AG04449 (cell line): ENCODE measurements at regions not wholly inside any gene's neighbourhood (a gene's known extent, or its start where the extent isn't known, plus 50 kb on each side); places are given as distances from the start of the nearest gene placed in this dataset.
"Not testable (repeated sequence)": the region's sequence is repeated elsewhere in the genome, so short reads cannot be mapped to it uniquely, and the experiment has no call there.

Source experiments
- CTCF ChIA-PET: fragments of 350-600 bp; formaldehyde crosslinking; extraction: SDS; loops from one replicate; lab custom pipeline; 2021; ENCODE audit warnings: antibody characterized with exemption; lab: Yijun Ruan, JAX
- POLR2A ChIA-PET: fragments of 400-600, 350-600 bp; formaldehyde crosslinking; extraction: SDS; loops from one replicate; lab custom pipeline; 2020; ENCODE audit warnings: antibody characterized with exemption, inconsistent platforms; lab: Yijun Ruan, JAX
- DNase-seq: peaks from one replicate; pipeline ENCODE4 v3.0.0-alpha.2; 2010; ENCODE audit warnings: low read depth, low spot score
- H3K4me3 ChIP-seq: 2 replicates; pipeline ENCODE4 v1.5.1; 2011; ENCODE audit warnings: low read depth, mild to moderate bottlenecking, control low read depth, low read length
- TF ChIP-seq, protein P1 (sequence below): IDR thresholded peaks from one replicate; pipeline ENCODE4 v1.5.1; 2011; ENCODE audit warnings: mild to moderate bottlenecking, moderate library complexity, low read length, control low read depth, inconsistent platforms; ENCODE audit not compliant: insufficient read depth; ENCODE audit errors: missing control alignments

DNA sequence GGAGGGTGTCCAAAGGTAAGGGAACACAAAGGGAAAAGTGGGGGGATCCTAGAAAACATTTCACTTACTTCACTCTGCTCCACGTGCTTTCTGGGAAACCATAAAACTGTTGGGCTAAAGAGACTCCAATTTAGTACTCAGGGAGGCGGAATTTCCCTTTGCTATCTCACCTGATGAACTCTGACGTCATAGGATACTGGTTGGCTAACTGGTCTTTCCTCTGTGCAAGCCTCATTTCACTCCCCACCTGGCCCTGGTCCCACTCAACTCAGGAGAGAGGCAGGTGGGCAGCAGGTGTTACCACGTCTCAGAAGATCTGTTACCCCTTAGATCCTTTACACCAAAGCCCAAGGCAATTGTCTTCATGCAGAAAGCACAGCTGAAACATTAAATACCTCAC, 51.8 kb upstream of the PMAIP1 start:
- DNase-seq: no peak
- ChIA-PET CTCF (interaction anchor here (4.7 kb wide), 1 partner anchor 11 kb away, joined by 35 read pairs; no protein-coding TSS in a partner anchor), POLR2A (no interaction called here)
- TF ChIP-seq, protein P1, sequence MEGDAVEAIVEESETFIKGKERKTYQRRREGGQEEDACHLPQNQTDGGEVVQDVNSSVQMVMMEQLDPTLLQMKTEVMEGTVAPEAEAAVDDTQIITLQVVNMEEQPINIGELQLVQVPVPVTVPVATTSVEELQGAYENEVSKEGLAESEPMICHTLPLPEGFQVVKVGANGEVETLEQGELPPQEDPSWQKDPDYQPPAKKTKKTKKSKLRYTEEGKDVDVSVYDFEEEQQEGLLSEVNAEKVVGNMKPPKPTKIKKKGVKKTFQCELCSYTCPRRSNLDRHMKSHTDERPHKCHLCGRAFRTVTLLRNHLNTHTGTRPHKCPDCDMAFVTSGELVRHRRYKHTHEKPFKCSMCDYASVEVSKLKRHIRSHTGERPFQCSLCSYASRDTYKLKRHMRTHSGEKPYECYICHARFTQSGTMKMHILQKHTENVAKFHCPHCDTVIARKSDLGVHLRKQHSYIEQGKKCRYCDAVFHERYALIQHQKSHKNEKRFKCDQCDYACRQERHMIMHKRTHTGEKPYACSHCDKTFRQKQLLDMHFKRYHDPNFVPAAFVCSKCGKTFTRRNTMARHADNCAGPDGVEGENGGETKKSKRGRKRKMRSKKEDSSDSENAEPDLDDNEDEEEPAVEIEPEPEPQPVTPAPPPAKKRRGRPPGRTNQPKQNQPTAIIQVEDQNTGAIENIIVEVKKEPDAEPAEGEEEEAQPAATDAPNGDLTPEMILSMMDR: no peak
- no peak overlapping the region for H3K4me3 ChIP-seq

DNA sequence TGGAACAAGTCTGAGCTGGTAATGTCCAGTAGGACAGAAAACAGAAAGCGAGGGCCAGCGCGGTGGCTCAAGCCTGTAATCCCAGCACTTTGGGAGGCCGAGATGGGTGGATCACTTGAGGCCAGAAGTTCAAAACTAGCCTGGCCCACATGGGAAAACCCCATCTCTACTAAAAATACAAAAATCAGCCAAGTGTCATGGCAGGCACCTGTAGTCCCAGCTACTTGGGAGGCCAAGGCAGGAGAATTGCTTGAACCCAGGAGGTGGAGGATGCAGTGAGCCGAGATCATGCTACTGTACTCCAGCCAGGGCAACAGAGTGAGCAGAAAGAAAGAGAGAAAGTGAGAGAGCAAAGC, 52.3 kb upstream of the PMAIP1 start:
- CTCF ChIA-PET: interaction anchor here (1.0 to 4.7 kb wide), 2 partner anchors 10 to 150 kb away, joined by 3 to 35 read pairs; partner anchors contain the start of gene CCBE1
- H3K4me3 ChIP-seq, POLR2A ChIA-PET, DNase-seq: not testable (repeated sequence)

DNA sequence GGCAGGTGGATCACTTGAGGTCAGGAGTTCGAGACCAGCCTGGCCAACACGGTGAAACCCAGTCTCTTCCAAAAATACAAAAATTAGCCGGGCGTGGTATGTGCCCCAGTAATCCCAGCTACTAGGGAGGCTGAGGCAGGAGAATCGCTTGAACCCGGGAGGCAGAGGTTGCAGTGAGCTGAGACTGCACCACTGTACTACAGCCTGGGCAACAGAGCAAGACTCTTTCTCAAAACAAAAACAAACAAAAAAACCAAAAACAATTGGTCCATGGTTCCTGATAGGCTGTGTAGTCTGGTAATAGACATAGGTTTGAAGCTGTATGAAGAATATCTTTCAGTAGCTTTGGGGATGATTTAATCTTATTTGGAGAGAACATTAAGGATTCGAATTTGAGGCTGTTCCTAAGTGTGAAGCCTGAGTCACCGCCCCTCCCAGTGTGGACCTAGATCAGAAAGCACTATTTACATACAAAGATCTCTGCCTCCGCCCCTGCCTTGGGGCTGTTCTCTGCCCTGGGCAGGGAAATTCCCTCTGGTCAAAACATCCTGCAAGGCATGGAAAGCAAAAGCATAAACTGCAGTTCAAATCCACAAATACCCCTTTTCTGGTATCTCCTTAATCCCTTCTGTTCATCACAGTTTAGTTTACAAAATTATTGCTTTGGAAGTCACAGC, 52.8 kb upstream of the PMAIP1 start:
- no peak for DNase-seq
- ChIA-PET CTCF (interaction anchor here (1.0 to 4.7 kb wide), 2 partner anchors 10 to 150 kb away, joined by 3 to 35 read pairs; partner anchors contain the start of gene CCBE1), POLR2A (no interaction called here)
- TF ChIP-seq, protein P1: no peak
- H3K4me3 ChIP-seq: no peak overlapping the region

DNA sequence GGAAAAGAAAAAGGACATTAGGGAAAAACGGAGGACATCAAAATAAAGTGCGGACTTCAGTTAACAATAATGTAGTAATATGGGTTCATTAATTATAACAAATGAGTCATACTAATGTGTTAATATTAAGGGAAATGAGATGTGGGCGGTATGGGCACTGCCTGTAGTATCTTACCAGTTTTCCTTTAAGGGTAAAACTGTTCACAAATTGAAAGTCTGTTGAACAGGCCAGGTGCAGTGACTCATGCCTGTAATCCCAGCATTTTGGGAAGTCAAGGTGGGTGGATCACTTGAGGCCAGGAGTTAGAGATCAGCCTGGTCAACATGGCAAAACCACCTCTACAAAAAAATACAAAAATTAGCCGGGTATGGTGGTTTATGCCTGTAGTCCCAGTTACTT, 56.8 kb upstream of the PMAIP1 start:
- ChIA-PET CTCF (no interaction called here), POLR2A (no interaction called here)
- no peak overlapping the region for H3K4me3 ChIP-seq
- DNase-seq: no peak
- TF ChIP-seq, protein P1: no peak

DNA sequence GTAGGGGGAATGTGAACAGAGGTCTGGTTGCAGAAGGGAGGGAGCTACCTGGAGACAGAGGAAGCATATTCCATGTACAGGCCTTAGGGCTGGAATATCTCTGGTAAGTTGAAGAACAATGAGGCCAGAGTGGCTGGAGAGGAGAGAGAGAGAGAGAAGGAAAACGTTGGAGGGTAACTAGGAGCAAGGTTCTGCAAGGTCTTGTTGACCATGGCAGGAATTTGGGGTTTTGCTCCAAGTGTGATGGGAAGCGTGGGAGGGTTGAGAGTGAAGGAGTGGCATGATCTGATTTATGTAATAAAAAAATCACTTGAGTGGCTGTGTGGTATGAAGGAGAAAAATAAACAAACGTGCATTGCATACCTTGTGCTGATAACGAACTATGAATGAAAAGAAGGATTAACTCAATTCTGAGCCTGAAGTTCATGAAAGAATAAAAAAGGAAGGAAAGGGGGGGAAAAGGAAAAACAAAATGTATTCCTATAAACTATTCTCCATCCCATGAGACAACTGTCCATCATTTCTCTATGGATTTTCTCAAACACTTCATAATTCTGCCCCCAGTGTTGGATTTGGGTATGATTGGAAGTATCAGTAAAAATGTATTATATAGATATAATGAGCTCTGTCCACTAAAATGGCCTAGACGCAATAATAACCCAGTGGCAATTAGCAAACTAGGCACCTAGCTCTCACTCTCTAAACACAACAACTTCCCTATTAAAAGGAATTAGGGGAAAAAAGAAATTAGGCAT, 59.7 kb upstream of the PMAIP1 start:
- TF ChIP-seq, protein P1: no peak
- H3K4me3 ChIP-seq: no peak overlapping the region
- DNase-seq: no peak
- ChIA-PET CTCF (interaction anchor here (0.5 to 5.9 kb wide), 13 partner anchors 7 to 143 kb away, joined by 3 to 35 read pairs (median 5); partner anchors contain the start of gene CCBE1), POLR2A (interaction anchor here (1.3 kb wide), 1 partner anchor 60 kb away, joined by 4 read pairs; the partner anchor contains the start of gene PMAIP1)

DNA sequence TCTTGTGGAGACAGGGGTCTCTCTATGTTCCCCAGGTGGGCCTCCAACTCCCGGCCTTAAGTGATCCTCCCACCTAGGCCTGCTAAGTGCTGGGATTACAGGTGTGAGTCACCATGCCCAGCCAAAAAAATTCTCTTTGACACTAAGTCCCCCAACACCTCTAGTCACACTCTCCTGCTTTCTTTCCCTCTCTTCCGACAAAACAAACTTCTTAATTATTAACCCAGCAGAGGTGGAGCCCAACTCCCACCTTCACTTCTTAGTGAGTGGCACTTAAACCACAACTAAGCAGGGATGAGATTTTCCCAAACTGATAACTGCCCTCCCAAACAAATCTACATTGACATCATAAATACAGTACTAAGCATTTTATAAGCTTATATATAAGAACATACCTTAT, 60.5 kb upstream of the PMAIP1 start:
- no peak for DNase-seq
- POLR2A ChIA-PET: interaction anchor here (1.3 kb wide), 1 partner anchor 60 kb away, joined by 4 read pairs; the partner anchor contains the start of gene PMAIP1
- H3K4me3 ChIP-seq: no peak overlapping the region
- CTCF ChIA-PET: interaction anchor here (0.6 to 5.9 kb wide), 11 partner anchors 8 to 276 kb away, joined by 3 to 35 read pairs (median 6); partner anchors contain the start of gene CCBE1
- TF ChIP-seq, protein P1: no peak
